ENCODE measurements at regions not wholly inside any gene's neighbourhood (a gene's known extent, or its start where the extent isn't known, plus 50 kb on each side); places are given as distances from the start of the nearest gene placed in this dataset.

DNA sequence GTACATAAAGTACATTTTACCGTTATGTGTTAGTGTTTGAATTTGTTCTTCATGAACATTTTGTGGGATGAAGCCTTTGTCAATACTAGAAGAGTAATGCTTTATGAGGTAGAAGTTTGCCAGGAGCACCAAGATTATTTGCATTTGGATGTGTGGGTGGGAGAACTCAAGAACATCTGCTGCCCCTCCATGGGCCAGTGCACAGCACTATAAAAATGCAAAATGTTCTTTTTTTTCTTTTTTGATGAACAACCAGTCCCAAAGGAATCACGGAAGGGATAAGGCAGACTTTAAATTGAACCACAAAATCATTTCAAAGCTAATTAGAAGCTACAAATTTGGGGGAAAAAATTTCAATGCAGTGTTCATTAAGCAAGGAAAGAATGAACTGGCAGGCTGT is 300.3 kb upstream of the NWD2 start:
- CTCF ChIA-PET, result no interaction called here
- BruUV-seq (replicated peaks), result no TSS peak
- Mint-ChIP-seq H3K4me3 (ENCODE audit: low read depth, unreplicated experiment) (no peak overlapping the region), H3K27me3 (ENCODE audit: unreplicated experiment) (no peaks in the 10 kb centered on the region), H3K4me1 (ENCODE audit: low read depth, unreplicated experiment) (no peaks in the 10 kb centered on the region), H3K36me3 (ENCODE audit: insufficient read depth, unreplicated experiment) (no peaks in the 10 kb centered on the region), H3K27ac (ENCODE audit: unreplicated experiment) (no peak overlapping the region), H3K9me3 (ENCODE audit: low read depth, unreplicated experiment) (no peaks in the 10 kb centered on the region)
- DNase-seq, result no peak
- no peak for TF ChIP-seq CTCF (IDR thresholded peaks at IDR 0.05; ENCODE audit: unreplicated experiment)
- intact Hi-C loops (cut with micrococcal nuclease; ENCODE audit: unreplicated experiment), result no loop called here

- Mint-ChIP-seq H3K27ac (ENCODE audit: unreplicated experiment) (no peak overlapping the region), H3K4me1 (ENCODE audit: low read depth, unreplicated experiment) (no peaks in the 10 kb centered on the region), H3K4me3 (ENCODE audit: low read depth, unreplicated experiment) (no peak overlapping the region), H3K9me3 (ENCODE audit: low read depth, unreplicated experiment) (no peaks in the 10 kb centered on the region), H3K36me3 (ENCODE audit: insufficient read depth, unreplicated experiment) (no peaks in the 10 kb centered on the region), H3K27me3 (ENCODE audit: unreplicated experiment) (no peaks in the 10 kb centered on the region)
- CTCF ChIA-PET, result no interaction called here
- no peak for DNase-seq
- no TSS peak for BruUV-seq (replicated peaks)
- no peak for TF ChIP-seq CTCF (IDR thresholded peaks at IDR 0.05; ENCODE audit: unreplicated experiment)
- intact Hi-C loops (cut with micrococcal nuclease; ENCODE audit: unreplicated experiment), result no loop called here
Measured at GRCh38 chr4:36961420-36961819, 283.1 kb upstream of the NWD2 start.

GRCh38 chr4:36966756-36967460 is 277.6 kb upstream of the NWD2 start:
- TF ChIP-seq CTCF (IDR thresholded peaks at IDR 0.05; ENCODE audit: unreplicated experiment), result no peak
- no peak for DNase-seq
- BruUV-seq (replicated peaks), result no TSS peak
- Mint-ChIP-seq H3K36me3 (ENCODE audit: insufficient read depth, unreplicated experiment) (no peaks in the 10 kb centered on the region), H3K27me3 (ENCODE audit: unreplicated experiment) (no peaks in the 10 kb centered on the region), H3K4me3 (ENCODE audit: low read depth, unreplicated experiment) (no peak overlapping the region), H3K4me1 (ENCODE audit: low read depth, unreplicated experiment) (no peaks in the 10 kb centered on the region), H3K9me3 (ENCODE audit: low read depth, unreplicated experiment) (peaks cover 2% of the 10 kb centered on the region), H3K27ac (ENCODE audit: unreplicated experiment) (no peak overlapping the region)
- intact Hi-C loops (cut with micrococcal nuclease; ENCODE audit: unreplicated experiment), result no loop called here
- CTCF ChIA-PET, result no interaction called here

GRCh38 chr4:36979533-36979932 is 265.0 kb upstream of the NWD2 start:
- CTCF ChIA-PET, result no interaction called here
- intact Hi-C loops (cut with micrococcal nuclease; ENCODE audit: unreplicated experiment), result no loop called here
- no TSS peak for BruUV-seq (replicated peaks)
- no peak for TF ChIP-seq CTCF (IDR thresholded peaks at IDR 0.05; ENCODE audit: unreplicated experiment)
- DNase-seq, result no peak
- Mint-ChIP-seq H3K27me3 (ENCODE audit: unreplicated experiment) (no peaks in the 10 kb centered on the region), H3K36me3 (ENCODE audit: insufficient read depth, unreplicated experiment) (no peaks in the 10 kb centered on the region), H3K27ac (ENCODE audit: unreplicated experiment) (no peak overlapping the region), H3K4me1 (ENCODE audit: low read depth, unreplicated experiment) (no peaks in the 10 kb centered on the region), H3K9me3 (ENCODE audit: low read depth, unreplicated experiment) (no peaks in the 10 kb centered on the region), H3K4me3 (ENCODE audit: low read depth, unreplicated experiment) (no peak overlapping the region)

Data from Calu3 (cell line).